ENCODE measurements at regions not wholly inside any gene's neighbourhood (a gene's known extent, or its start where the extent isn't known, plus 50 kb on each side); places are given as distances from the start of the nearest gene placed in this dataset.

DNA sequence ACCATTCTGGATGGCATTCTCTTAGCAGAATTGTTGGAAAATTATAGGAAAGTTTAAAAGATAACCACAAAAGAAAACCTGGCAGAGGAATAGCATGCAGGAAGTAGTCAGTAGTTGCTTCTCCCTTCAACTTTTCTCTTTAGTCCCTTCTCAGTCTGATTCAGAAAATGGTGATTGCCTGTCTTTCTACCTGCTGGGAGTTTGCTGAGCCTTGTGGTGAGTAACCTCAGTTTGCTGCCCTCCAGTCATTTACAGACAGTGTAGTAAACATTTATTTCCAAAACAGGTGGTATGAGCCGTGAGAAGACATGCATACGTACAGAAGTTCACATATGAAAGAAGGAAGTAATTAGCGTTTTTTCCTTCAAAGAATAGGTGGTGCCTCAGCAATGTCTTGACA, 224.7 kb upstream of the POU1F1 start:
- TF ChIP-seq CTCF (IDR thresholded peaks at IDR 0.05): no peak
- TF ChIP-seq POLR2A (IDR thresholded peaks at IDR 0.05): no peak
- TF ChIP-seq POLR2AphosphoS5 (IDR thresholded peaks at IDR 0.05): no peak
- TF ChIP-seq EP300 (IDR thresholded peaks at IDR 0.05): no peak

Data from gastroesophageal sphincter (tissue), 3 donors.